ENCODE measurements at regions not wholly inside any gene's neighbourhood (a gene's known extent, or its start where the extent isn't known, plus 50 kb on each side); places are given as distances from the start of the nearest gene placed in this dataset.

DNA sequence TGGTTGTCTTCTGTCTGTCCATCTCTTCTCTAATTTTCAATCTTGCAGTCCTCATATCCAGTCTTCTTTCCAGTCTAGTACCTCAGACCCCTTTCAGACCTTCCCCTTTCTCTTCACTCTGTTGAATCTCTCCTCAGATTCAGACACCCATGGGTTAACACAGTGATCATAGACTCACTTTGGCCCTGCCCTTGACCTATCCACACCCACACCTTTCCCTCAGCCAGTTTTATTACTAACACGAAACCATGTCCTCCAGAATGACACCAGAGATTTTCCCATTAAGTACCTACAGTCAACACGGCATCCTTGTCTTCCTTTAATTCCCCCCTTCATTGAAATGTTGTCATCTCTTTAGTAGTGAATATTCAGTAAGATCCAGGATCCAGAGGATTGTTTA is 74.5 kb upstream of the UBE2E2 start:
- DNase-seq (ENCODE audit: low spot score) (no peak), ATAC-seq (no peak)
- no peak overlapping the region for H3K4me3 Mint-ChIP-seq
- no peaks in the 10 kb centered on the region for H3K36me3 Mint-ChIP-seq
- H3K27me3 Mint-ChIP-seq (ENCODE audit: low read depth) = no peaks in the 10 kb centered on the region; the same call in 1 of the 2 replicates
- no peak overlapping the region for H3K27ac Mint-ChIP-seq
- CTCF ChIA-PET = no interaction called here
- H3K9me3 Mint-ChIP-seq = 0 out of 2 replicates have a peak, but pooled peaks cover 3% of the 10 kb centered on the region
- POLR2A ChIA-PET = no interaction called here
- TF ChIP-seq GRHL2 (CRISPR knock-in tag; IDR thresholded peaks at IDR 0.05; ENCODE audit: insufficient replicate concordance, severe bottlenecking) (no peak), IRF2 (CRISPR knock-in tag; IDR thresholded peaks at IDR 0.05; ENCODE audit: borderline replicate concordance, low read depth) (no peak), ZNF281 (CRISPR knock-in tag; IDR thresholded peaks at IDR 0.05) (no peak), ELF4 (CRISPR knock-in tag; IDR thresholded peaks at IDR 0.05; ENCODE audit: low read depth) (no peak), SMAD3 (CRISPR knock-in tag; IDR thresholded peaks at IDR 0.05; ENCODE audit: borderline replicate concordance) (no peak), ZNF232 (CRISPR knock-in tag; IDR thresholded peaks at IDR 0.05) (no peak)
- TF ChIP-seq, protein P1, sequence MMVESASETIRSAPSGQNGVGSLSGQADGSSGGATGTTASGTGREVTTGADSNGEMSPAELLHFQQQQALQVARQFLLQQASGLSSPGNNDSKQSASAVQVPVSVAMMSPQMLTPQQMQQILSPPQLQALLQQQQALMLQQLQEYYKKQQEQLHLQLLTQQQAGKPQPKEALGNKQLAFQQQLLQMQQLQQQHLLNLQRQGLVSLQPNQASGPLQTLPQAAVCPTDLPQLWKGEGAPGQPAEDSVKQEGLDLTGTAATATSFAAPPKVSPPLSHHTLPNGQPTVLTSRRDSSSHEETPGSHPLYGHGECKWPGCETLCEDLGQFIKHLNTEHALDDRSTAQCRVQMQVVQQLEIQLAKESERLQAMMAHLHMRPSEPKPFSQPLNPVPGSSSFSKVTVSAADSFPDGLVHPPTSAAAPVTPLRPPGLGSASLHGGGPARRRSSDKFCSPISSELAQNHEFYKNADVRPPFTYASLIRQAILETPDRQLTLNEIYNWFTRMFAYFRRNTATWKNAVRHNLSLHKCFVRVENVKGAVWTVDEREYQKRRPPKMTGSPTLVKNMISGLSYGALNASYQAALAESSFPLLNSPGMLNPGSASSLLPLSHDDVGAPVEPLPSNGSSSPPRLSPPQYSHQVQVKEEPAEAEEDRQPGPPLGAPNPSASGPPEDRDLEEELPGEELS (CRISPR knock-in tag; IDR thresholded peaks at IDR 0.05) = no peak
- H3K4me1 Mint-ChIP-seq = no peaks in the 10 kb centered on the region

GRCh38 chr3:23129117-23129516 is 74.0 kb upstream of the UBE2E2 start:
- Mint-ChIP-seq H3K9me3 (0 out of 2 replicates have a peak, but pooled peaks cover 3% of the 10 kb centered on the region), H3K36me3 (no peaks in the 10 kb centered on the region), H3K27ac (no peak overlapping the region), H3K4me1 (no peaks in the 10 kb centered on the region), H3K27me3 (ENCODE audit: low read depth) (no peaks in the 10 kb centered on the region; the same call in 1 of the 2 replicates), H3K4me3 (no peak overlapping the region)
- ChIA-PET POLR2A (no interaction called here), CTCF (no interaction called here)
- TF ChIP-seq ZBTB21 (CRISPR knock-in tag; IDR thresholded peaks at IDR 0.05; ENCODE audit: borderline replicate concordance) (no peak), FOXK1 (CRISPR knock-in tag; IDR thresholded peaks at IDR 0.05) (no peak), GRHL2 (CRISPR knock-in tag; IDR thresholded peaks at IDR 0.05; ENCODE audit: insufficient replicate concordance, severe bottlenecking) (no peak), TEAD4 (CRISPR knock-in tag; IDR thresholded peaks at IDR 0.05) (no peak), ELF4 (CRISPR knock-in tag; IDR thresholded peaks at IDR 0.05; ENCODE audit: low read depth) (no peak), ZNF423 (CRISPR knock-in tag; IDR thresholded peaks at IDR 0.05) (no peak), AFF4 (CRISPR knock-in tag; IDR thresholded peaks at IDR 0.05; ENCODE audit: borderline replicate concordance) (no peak)
- ATAC-seq (no peak), DNase-seq (ENCODE audit: low spot score) (no peak)

DNA sequence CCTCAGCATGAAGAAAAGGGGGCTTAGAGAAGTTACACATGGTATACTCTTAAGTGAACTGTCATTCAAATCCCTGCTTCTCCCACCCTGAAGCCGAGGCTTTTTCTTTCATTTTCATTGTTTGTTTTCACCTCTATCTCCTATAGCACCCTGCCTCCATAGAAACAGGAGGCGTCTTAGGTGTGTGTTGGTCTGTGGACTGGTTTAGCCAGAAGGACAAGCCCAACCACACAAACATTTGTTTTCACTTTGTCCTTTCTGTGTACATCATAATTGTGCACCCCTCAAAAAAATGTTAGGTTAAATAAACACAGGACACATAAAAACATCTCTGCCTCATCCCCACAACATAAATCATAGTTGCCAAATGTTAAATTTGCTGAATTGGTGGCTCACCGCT is 73.3 kb upstream of the UBE2E2 start:
- H3K36me3 Mint-ChIP-seq = no peaks in the 10 kb centered on the region
- no peak for DNase-seq (ENCODE audit: low spot score)
- H3K4me1 Mint-ChIP-seq = no peaks in the 10 kb centered on the region
- H3K27me3 Mint-ChIP-seq (ENCODE audit: low read depth) = no peaks in the 10 kb centered on the region; the same call in 1 of the 2 replicates
- no peak overlapping the region for H3K27ac Mint-ChIP-seq
- ChIA-PET POLR2A (no interaction called here), CTCF (no interaction called here)
- H3K4me3 Mint-ChIP-seq = no peak overlapping the region
- 0 out of 2 replicates have a peak, but pooled peaks cover 3% of the 10 kb centered on the region for H3K9me3 Mint-ChIP-seq
- ATAC-seq = no peak
- TF ChIP-seq KAT7 (CRISPR knock-in tag; IDR thresholded peaks at IDR 0.05; ENCODE audit: borderline replicate concordance) (no peak), USF1 (CRISPR knock-in tag; IDR thresholded peaks at IDR 0.05) (no peak), AR (CRISPR knock-in tag; IDR thresholded peaks at IDR 0.05) (no peak), JAZF1 (CRISPR knock-in tag; IDR thresholded peaks at IDR 0.05) (no peak), ZNF416 (CRISPR knock-in tag; IDR thresholded peaks at IDR 0.05) (no peak), HMGA2 (CRISPR knock-in tag; IDR thresholded peaks at IDR 0.05) (no peak)

Data from WTC11 (cell line).